Ishikawa (cell line): ENCODE measurements at regions not wholly inside any gene's neighbourhood (a gene's known extent, or its start where the extent isn't known, plus 50 kb on each side); places are given as distances from the start of the nearest gene placed in this dataset.

Experiments
- CEBPB ChIP-seq: IDR thresholded peaks from 2 replicates; pipeline ENCODE4 v1.6.1; 2012
- CREB1 ChIP-seq: IDR thresholded peaks from 2 replicates; pipeline ENCODE4 v1.6.1; 2012; ENCODE audit warnings: low read depth
- EGR1 ChIP-seq: IDR thresholded peaks from 2 replicates; pipeline ENCODE4 v1.6.1; 2012
- EP300 ChIP-seq: IDR thresholded peaks from 2 replicates; pipeline ENCODE4 v1.6.1; 2012; ENCODE audit warnings: borderline replicate concordance
- FOXM1 ChIP-seq: IDR thresholded peaks from 2 replicates; pipeline ENCODE4 v1.6.1; 2012; ENCODE audit warnings: low read depth, borderline replicate concordance
- NFIC ChIP-seq: IDR thresholded peaks from 2 replicates; pipeline ENCODE4 v1.6.1; 2012
- RAD21 ChIP-seq: IDR thresholded peaks from 2 replicates; pipeline ENCODE4 v1.6.1; 2012; ENCODE audit warnings: low read depth
- REST ChIP-seq: IDR thresholded peaks from 2 replicates; pipeline ENCODE4 v1.6.1; 2012; ENCODE audit warnings: low read depth, mild to moderate bottlenecking
- TAF1 ChIP-seq: IDR thresholded peaks from 2 replicates; pipeline ENCODE4 v1.6.1; 2012; ENCODE audit warnings: low read depth, mild to moderate bottlenecking
- TCF12 ChIP-seq: IDR thresholded peaks from 2 replicates; pipeline ENCODE4 v1.6.1; 2012; ENCODE audit warnings: low read depth
- TEAD4 ChIP-seq: IDR thresholded peaks from 2 replicates; pipeline ENCODE4 v1.6.1; 2012
- USF1 ChIP-seq: IDR thresholded peaks from 2 replicates; pipeline ENCODE4 v1.6.1; 2012
- YY1 ChIP-seq: IDR thresholded peaks from 2 replicates; pipeline ENCODE4 v1.6.1; 2012; ENCODE audit warnings: low read depth
- ZBTB7A ChIP-seq: IDR thresholded peaks from 2 replicates; pipeline ENCODE4 v1.6.1; 2012; ENCODE audit warnings: low read depth
- TF ChIP-seq, protein P1 (sequence below): IDR thresholded peaks from 2 replicates; pipeline ENCODE4 v1.6.1; 2012

GRCh38 chr5:145509336-145510136 is 325.6 kb downstream of the PRELID2 start:
- TF ChIP-seq REST, result no peak

GRCh38 chr5:145506185-145506850 is 328.8 kb downstream of the PRELID2 start:
- TF ChIP-seq FOXM1, result no peak
- no peak for TF ChIP-seq REST
- TF ChIP-seq TAF1, result no peak
- no peak for TF ChIP-seq TEAD4
- no peak for TF ChIP-seq EP300
- TF ChIP-seq CEBPB, result no peak
- TF ChIP-seq USF1, result no peak
- no peak for TF ChIP-seq EGR1
- no peak for TF ChIP-seq RAD21
- TF ChIP-seq TCF12, result no peak
- no peak for TF ChIP-seq CREB1

DNA sequence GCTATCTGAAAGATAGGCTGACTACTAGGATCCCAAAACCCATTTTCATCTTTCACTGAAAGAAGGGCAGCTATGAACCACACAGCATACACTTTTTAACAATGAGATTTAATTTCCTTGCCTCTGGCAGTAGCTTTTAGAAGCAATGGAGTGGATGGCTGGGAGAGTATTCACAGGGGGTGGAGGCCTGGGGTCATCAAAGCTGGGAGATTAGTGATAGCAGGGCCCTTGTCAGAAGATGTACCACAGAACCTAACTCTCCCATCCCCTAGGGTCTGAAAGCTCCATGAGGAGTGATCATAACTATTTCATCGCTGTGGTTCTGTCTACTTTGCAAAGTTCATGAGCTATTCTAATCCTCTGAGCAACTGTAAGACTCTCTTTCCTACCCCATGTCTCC is 332.2 kb downstream of the PRELID2 start:
- TF ChIP-seq NFIC (no peak), CREB1 (no peak), EGR1 (no peak), TCF12 (no peak), RAD21 (no peak)
- TF ChIP-seq, protein P1, sequence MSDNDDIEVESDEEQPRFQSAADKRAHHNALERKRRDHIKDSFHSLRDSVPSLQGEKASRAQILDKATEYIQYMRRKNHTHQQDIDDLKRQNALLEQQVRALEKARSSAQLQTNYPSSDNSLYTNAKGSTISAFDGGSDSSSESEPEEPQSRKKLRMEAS, result no peak

DNA sequence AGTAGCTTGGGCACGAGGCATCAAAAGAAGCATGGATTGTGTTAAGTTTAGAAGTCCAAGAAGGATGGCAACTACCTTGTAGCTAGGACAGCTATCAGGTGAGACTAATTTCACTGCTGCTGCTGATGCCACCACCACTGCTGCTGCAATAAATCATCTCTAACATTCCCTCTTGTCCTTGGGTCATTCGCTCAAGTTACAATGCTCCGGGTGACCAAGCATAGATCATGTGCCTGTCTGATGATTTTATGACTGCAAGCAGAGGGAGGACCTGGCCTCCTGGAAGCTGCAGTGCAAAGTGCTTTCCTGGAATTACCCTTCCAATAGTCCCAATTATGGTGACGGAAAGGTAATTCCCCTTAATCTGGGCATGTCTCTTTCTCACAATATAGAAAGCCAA is 334.4 kb downstream of the PRELID2 start:
- no peak for TF ChIP-seq ZBTB7A
- TF ChIP-seq USF1, result peak; percentile 50
- TF ChIP-seq TEAD4, result peak; percentile 24; the same call in 1 of the 2 replicates

DNA sequence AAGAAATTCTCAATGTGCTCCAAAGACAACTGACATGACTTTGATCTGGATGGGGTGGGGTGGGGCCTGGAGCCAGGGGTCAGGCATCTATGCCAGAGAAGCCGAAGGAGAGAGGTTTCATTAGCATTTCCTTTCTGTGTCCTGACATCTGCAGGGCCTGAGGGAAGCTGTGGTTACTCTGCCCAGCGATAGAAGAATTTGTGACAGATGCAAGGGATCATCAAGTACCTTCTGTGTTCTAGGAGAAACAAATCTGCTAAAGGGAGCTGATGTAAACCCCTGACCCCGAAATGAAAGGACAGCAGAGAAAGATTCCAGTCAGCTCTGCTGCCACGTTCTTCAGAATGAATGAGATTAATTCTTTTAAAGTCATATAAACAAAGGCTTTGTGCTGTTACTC is 335.7 kb downstream of the PRELID2 start:
- no peak for TF ChIP-seq YY1
- TF ChIP-seq TEAD4, result no peak
- TF ChIP-seq EP300, result no peak
- no peak for TF ChIP-seq CEBPB
- TF ChIP-seq TAF1, result no peak
- TF ChIP-seq CREB1, result no peak
- TF ChIP-seq EGR1, result no peak
- TF ChIP-seq NFIC, result no peak
- TF ChIP-seq ZBTB7A, result no peak
- TF ChIP-seq, protein P1, result no peak
- TF ChIP-seq REST, result no peak
- no peak for TF ChIP-seq FOXM1
- no peak for TF ChIP-seq TCF12
- no peak for TF ChIP-seq RAD21
- no peak for TF ChIP-seq USF1
